BJ (cell line): ENCODE measurements at regions not wholly inside any gene's neighbourhood (a gene's known extent, or its start where the extent isn't known, plus 50 kb on each side); places are given as distances from the start of the nearest gene placed in this dataset.

Experiments
- CTCF ChIA-PET: fragments of 350-600 bp; formaldehyde crosslinking; extraction: SDS; loops from one replicate; lab custom pipeline; 2021; ENCODE audit warnings: antibody characterized with exemption, inconsistent platforms; lab: Yijun Ruan, JAX
- POLR2A ChIA-PET: fragments of 300-600 bp; sonication (Branson Sonifier 250); formaldehyde crosslinking; extraction: SDS; loops from one replicate; lab custom pipeline; 2021; ENCODE audit warnings: antibody characterized with exemption; lab: Charles Lee
- DNase-seq: peaks from one replicate; pipeline ENCODE4 v3.0.0-alpha.2; 2011; ENCODE audit warnings: low read depth
- H3K27me3 ChIP-seq: 2 replicates; pipeline ENCODE4 v1.6.0; 2011; ENCODE audit warnings: low read length; ENCODE audit not compliant: control insufficient read depth, insufficient read depth
- H3K36me3 ChIP-seq: 2 replicates; pipeline ENCODE4 v1.5.1; 2011; ENCODE audit warnings: low read length; ENCODE audit not compliant: control insufficient read depth, insufficient read depth
- H3K4me3 ChIP-seq: 2 replicates; pipeline ENCODE4 v1.5.1; 2011; ENCODE audit warnings: low read depth, mild to moderate bottlenecking, control low read depth, low read length
- TF ChIP-seq, protein P1 (sequence below): IDR thresholded peaks from 2 replicates; pipeline ENCODE4 v1.5.1; 2011; ENCODE audit warnings: low read depth, mild to moderate bottlenecking, control low read depth, inconsistent platforms, low read length, moderate library complexity; ENCODE audit not compliant: insufficient read depth

DNA sequence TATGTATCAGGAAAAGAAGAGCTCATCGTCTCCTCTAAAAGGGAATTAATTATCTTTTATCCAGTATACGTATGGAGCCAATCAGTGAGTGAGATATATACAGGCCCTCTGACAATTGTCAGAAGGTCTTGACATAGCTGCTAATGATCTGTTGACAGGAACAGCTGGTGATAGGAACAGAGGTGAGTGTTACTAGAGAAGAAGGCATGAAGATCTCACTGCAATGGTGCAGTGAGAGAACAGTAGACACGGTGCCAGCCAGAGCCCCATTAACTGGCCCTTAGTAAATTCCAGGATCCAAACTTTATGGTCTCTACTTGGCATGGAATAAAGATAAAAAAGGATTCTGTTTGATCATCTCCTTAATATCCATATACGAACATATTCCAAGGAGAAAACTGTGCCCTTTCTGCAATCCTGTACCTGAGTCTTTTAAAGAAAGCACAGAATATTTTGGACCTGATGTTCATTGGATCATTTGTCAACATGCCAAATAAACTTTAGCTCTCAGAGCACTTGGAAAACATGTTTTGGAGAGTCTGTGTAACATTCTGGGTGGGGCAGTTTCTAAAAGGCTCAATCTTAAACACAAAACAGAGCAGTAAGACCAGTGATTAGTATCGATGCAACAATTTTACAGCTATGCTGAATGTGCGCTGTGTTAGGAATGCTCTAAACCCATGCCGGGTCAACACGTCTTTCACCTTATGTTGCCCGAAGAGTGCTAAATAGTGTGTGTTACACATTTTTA lies 135.8 kb upstream of the CITED2 start:
- POLR2A ChIA-PET: no interaction called here
- TF ChIP-seq, protein P1, sequence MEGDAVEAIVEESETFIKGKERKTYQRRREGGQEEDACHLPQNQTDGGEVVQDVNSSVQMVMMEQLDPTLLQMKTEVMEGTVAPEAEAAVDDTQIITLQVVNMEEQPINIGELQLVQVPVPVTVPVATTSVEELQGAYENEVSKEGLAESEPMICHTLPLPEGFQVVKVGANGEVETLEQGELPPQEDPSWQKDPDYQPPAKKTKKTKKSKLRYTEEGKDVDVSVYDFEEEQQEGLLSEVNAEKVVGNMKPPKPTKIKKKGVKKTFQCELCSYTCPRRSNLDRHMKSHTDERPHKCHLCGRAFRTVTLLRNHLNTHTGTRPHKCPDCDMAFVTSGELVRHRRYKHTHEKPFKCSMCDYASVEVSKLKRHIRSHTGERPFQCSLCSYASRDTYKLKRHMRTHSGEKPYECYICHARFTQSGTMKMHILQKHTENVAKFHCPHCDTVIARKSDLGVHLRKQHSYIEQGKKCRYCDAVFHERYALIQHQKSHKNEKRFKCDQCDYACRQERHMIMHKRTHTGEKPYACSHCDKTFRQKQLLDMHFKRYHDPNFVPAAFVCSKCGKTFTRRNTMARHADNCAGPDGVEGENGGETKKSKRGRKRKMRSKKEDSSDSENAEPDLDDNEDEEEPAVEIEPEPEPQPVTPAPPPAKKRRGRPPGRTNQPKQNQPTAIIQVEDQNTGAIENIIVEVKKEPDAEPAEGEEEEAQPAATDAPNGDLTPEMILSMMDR: no peak
- DNase-seq: no peak
- Histone ChIP-seq H3K36me3 (no peaks in the 10 kb centered on the region), H3K27me3 (no peaks in the 10 kb centered on the region), H3K4me3 (no peak overlapping the region)
- CTCF ChIA-PET: no interaction called here

DNA sequence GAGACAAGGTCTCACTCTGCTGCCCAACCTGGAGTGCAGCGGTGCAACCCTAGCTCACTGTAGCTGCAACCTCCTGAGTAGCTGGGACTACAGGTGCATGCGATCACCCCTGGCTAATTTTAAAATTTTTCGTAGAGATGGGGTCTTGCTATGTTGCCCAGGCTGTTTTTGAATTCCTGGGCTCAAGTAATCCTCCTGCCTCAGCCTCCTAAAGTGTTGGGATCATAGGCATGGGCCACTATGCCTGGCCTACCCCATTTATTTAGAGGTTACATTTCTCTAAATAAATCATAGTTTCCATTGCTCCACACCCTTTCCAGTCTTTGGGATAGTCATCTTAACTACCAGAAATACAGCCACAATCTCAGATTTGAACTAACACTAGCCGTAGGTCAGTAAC lies 134.7 kb upstream of the CITED2 start:
- TF ChIP-seq, protein P1: no peak
- POLR2A ChIA-PET: no interaction called here
- DNase-seq: no peak
- no peaks in the 10 kb centered on the region for H3K27me3 ChIP-seq
- CTCF ChIA-PET: no interaction called here
- no peak overlapping the region for H3K4me3 ChIP-seq
- H3K36me3 ChIP-seq: no peaks in the 10 kb centered on the region

DNA sequence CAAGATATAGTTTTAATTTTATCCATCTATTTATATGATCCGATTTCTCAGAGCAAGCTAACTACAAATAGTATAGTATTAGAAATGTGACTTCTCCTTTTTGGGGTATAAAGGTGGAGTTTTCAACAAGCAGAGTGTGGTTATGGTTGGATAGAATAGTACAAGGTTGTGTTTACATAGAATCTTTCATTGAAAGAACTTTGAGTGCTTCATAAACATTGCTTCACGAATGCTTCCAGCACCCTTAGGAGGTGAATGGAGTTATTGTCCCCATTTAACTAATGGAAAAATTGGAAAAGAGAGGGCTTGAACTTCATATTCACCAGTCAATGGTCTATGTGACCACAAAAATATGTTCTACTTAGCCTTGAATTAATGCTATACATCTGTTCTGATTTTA lies 134.1 kb upstream of the CITED2 start:
- CTCF ChIA-PET: no interaction called here
- H3K27me3 ChIP-seq: no peaks in the 10 kb centered on the region
- TF ChIP-seq, protein P1: no peak

DNA sequence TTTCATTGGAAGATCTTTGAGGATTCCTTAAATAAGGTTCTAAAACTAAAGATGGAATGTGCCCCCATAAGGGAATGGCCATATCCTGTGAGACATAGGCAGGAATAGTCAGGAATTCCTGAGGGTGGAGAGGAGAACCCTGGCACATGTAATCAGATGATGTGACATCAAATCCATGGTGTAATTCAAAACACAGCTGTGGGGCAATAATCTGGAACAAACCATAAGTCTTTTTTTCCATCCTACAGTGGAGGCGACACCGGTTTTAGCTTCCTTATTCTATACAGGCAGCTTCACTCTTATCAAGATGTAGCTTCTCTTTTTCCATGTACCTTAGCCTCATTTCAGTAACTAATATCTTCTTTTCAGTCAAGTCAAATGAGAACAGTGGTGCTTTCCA lies 133.6 kb upstream of the CITED2 start:
- Histone ChIP-seq H3K4me3 (no peak overlapping the region), H3K27me3 (no peaks in the 10 kb centered on the region), H3K36me3 (no peaks in the 10 kb centered on the region)
- TF ChIP-seq, protein P1: no peak
- ChIA-PET CTCF (no interaction called here), POLR2A (no interaction called here)
- DNase-seq: no peak

More for the DNA sequence above, 134.1 kb upstream of the CITED2 start:
- Histone ChIP-seq H3K4me3 (no peak overlapping the region), H3K36me3 (no peaks in the 10 kb centered on the region)
- POLR2A ChIA-PET: no interaction called here
- DNase-seq: no peak

DNA sequence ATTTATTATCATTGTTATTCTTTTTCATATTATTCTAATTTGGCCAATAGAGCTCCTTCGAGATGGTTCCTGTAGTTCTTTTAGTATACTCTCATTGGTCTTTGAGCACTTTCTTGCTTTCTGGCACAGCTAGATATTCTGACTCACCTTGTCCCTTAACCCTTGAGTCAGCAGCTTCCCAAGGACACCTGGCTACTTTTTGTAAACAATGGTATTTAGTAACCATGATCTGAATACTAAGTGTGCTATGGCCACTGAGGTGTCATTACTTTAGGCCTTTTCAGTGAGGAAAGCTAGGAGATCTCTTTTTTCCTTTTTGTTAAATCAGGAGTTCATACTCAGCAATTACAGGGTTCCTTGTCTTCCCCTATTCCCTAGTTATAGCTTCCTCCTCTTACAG lies 126.5 kb upstream of the CITED2 start:
- TF ChIP-seq, protein P1: no peak
- DNase-seq: no peak
- H3K36me3 ChIP-seq: no peaks in the 10 kb centered on the region
- ChIA-PET CTCF (interaction anchor here (0.7 kb wide), 1 partner anchor 23 kb away, joined by 3 read pairs; no protein-coding TSS in a partner anchor), POLR2A (no interaction called here)
- no peak overlapping the region for H3K4me3 ChIP-seq
- no peaks in the 10 kb centered on the region for H3K27me3 ChIP-seq
